ENCODE measurements at regions not wholly inside any gene's neighbourhood (a gene's known extent, or its start where the extent isn't known, plus 50 kb on each side); places are given as distances from the start of the nearest gene placed in this dataset.

- TF ChIP-seq, protein P1, sequence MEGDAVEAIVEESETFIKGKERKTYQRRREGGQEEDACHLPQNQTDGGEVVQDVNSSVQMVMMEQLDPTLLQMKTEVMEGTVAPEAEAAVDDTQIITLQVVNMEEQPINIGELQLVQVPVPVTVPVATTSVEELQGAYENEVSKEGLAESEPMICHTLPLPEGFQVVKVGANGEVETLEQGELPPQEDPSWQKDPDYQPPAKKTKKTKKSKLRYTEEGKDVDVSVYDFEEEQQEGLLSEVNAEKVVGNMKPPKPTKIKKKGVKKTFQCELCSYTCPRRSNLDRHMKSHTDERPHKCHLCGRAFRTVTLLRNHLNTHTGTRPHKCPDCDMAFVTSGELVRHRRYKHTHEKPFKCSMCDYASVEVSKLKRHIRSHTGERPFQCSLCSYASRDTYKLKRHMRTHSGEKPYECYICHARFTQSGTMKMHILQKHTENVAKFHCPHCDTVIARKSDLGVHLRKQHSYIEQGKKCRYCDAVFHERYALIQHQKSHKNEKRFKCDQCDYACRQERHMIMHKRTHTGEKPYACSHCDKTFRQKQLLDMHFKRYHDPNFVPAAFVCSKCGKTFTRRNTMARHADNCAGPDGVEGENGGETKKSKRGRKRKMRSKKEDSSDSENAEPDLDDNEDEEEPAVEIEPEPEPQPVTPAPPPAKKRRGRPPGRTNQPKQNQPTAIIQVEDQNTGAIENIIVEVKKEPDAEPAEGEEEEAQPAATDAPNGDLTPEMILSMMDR (IDR thresholded peaks at IDR 0.05; ENCODE audit: low read length) = no peak
- TF ChIP-seq EZH2phosphoT487 (IDR thresholded peaks at IDR 0.05; ENCODE audit: low read length) = no peak
Measured at GRCh38 chr3:67201026-67201425, 202.9 kb downstream of the KBTBD8 start.

All from MM.1S (cell line).